AG10803 (cell line): ENCODE measurements at regions not wholly inside any gene's neighbourhood (a gene's known extent, or its start where the extent isn't known, plus 50 kb on each side); places are given as distances from the start of the nearest gene placed in this dataset.

Experiments
- DNase-seq: peaks from one replicate; pipeline ENCODE4 v3.0.0; 2010; ENCODE audit warnings: low read depth
- H3K4me3 ChIP-seq: 2 replicates; pipeline ENCODE4 v1.5.1; 2011; ENCODE audit warnings: mild to moderate bottlenecking, low read length, control low read depth
- TF ChIP-seq, protein P1 (sequence below): conservative IDR thresholded peaks from 2 replicates; pipeline ENCODE4 v1.5.1; 2011; ENCODE audit warnings: mild to moderate bottlenecking, low read length, control low read depth, inconsistent platforms

DNA sequence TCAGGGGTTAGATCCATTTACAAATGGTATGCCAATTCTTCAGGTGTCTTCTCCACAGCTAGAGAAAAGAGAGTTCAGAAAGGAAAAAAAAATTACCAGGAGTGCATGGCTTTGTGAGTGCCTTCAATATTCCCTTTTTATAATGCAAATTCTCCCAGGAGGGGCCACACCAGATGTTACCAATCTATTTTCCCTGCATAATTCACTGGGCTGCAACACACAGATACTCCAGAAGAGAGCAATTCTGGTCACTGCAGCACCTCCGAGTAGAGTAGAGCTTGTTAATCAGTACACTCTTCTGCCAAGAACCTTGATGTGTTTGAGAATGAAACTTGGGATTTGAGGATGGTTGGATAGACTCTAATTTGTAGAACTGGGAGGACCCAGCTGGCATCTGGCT, 80.7 kb upstream of the SPRED1 start:
- H3K4me3 ChIP-seq, result no peak overlapping the region
- TF ChIP-seq, protein P1, sequence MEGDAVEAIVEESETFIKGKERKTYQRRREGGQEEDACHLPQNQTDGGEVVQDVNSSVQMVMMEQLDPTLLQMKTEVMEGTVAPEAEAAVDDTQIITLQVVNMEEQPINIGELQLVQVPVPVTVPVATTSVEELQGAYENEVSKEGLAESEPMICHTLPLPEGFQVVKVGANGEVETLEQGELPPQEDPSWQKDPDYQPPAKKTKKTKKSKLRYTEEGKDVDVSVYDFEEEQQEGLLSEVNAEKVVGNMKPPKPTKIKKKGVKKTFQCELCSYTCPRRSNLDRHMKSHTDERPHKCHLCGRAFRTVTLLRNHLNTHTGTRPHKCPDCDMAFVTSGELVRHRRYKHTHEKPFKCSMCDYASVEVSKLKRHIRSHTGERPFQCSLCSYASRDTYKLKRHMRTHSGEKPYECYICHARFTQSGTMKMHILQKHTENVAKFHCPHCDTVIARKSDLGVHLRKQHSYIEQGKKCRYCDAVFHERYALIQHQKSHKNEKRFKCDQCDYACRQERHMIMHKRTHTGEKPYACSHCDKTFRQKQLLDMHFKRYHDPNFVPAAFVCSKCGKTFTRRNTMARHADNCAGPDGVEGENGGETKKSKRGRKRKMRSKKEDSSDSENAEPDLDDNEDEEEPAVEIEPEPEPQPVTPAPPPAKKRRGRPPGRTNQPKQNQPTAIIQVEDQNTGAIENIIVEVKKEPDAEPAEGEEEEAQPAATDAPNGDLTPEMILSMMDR, result no peak
- no peak for DNase-seq

DNA sequence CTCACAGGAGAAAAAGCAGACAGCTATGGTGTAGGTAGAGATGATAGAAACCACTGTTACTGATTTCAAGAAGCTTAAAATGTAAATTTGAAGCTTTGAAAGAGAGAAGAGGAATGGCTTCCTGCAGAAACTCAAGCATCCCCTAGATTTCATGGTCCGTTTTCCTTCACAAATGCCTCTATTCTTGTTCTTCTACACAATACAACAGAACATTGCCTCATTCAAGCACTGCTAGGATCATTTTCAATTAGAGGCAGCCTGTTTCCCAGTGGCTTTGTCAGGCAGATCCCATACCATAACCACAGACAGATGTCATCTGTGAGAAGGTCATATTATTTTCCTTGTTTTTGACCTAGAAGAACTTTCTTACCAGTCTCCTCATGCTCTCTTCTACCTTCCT, 77.9 kb upstream of the SPRED1 start:
- DNase-seq, result no peak
- no peak overlapping the region for H3K4me3 ChIP-seq
- TF ChIP-seq, protein P1, result no peak

DNA sequence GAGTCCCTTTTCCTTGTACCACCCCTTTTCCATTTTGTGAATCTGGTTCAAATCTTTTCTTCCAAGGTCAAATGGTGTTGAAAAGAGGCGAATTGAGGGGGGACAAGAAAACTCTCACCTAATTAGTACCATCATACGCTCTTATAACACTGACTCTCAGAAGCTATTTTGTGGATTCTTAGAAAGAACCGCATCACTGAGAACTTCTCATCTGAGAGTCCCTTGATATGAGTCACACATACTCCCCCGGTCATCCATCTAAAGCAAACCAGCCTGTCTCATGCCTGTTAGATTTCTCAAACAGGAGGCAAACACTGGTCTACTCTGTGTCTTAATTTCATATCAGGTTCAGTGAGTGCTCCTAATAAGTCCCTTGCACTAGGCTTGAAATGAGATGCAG, 76.5 kb upstream of the SPRED1 start:
- TF ChIP-seq, protein P1, result no peak
- peak; percentile 58 for DNase-seq
- H3K4me3 ChIP-seq, result no peak overlapping the region

DNA sequence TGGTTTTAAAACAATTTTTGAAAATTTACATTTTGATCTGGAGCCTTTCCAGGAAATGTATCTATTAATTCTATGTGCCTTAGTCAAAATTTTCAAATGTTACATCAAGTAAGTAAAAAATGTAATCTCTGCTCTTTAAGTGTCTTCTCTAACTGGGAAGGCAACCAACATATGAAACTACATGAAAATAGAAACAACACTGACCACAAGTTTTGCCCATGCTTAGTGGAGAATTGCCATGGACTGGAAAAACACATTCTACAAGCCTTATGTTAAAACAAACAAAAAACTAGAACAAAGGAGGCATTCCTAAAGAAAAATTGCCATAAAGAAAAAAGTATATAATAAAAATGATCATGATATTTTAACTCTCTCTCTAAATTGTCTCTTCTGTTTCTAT, 75.9 kb upstream of the SPRED1 start:
- H3K4me3 ChIP-seq, result no peak overlapping the region
- DNase-seq, result no peak
- TF ChIP-seq, protein P1, result no peak

DNA sequence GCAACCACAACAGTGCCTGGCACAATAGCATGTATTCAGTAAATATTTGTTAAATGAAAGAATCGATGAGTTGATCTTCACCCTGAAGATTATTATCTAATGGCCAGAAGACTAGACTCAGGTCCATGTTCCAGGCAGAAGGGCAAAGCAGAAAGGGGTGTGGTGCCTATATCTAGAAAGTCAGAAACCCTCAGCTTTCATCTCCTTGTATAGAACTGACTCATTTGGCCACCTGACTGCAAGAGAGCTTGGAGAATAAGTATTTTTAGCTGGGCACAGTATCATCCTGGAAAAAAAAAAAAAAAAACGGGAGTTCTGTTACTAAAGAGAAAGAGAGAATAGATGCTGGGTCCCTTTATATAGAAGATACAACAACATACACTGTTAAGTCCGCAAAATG, 69.7 kb upstream of the SPRED1 start:
- TF ChIP-seq, protein P1, result no peak
- no peak overlapping the region for H3K4me3 ChIP-seq
- DNase-seq, result no peak

DNA sequence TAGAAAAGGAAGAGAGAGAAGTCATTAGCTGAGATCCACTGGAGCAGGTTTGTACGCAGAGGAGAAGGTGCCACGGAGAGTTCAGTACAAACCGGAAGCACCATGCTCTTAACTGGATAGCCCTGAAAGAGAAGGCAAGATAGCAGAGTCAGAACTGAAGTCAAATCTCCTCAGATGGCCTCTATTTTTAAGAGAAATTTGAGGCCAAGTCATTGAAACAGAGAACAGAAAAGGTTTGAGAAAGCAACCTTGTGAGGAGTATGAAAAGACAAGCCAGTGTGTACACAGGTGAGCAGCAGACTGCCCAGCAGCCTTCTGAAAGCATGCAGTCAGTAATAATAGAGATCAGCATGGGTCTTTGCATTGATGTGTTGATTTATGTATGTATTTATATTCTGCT, 66.1 kb upstream of the SPRED1 start:
- no peak for DNase-seq
- no peak overlapping the region for H3K4me3 ChIP-seq
- TF ChIP-seq, protein P1, result no peak

DNA sequence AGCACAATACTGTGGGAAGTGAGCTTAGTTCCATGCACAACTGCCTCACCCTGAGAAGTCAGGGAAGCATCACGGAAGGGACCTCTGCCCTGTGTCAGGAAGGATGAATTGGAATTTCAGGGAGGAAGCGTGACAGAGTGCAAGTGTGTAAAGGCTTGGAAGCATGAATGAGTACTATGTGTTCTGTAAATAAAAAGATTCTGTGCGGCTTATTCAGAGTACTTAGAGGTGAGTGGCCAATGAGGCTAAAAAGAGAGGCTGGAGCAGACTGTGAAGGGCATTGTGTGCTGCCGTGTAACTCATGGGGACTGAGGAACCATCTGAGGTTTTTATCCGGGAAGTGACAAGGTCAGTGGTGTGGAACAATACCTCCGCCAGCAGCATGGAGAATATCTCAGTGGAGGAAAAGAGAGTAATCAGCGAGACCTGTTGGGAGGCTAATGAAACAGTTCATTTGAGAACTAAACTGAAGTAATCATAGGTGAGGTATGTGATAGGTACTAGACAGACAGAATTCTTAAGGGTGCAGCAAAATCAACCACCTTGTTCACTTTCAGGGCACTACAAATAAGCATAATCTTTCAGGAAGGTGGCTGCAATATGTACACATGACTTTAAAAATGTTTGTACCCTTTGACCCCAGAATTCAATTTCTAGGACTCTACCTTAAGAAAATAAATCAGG, 64.9 kb upstream of the SPRED1 start:
- TF ChIP-seq, protein P1, result no peak
- no peak for DNase-seq

More for the DNA sequence above, 64.9 kb upstream of the SPRED1 start:
- no peak overlapping the region for H3K4me3 ChIP-seq
